Inflammatory macrophage treated with lipopolysaccharide for 1 hour (primary cell): ENCODE measurements at regions not wholly inside any gene's neighbourhood (a gene's known extent, or its start where the extent isn't known, plus 50 kb on each side); places are given as distances from the start of the nearest gene placed in this dataset.
A peak's percentile ranks its signal among the peaks of the same experiment; 100 is the strongest.

Experiments used
- DNase-seq, 2 donors: peaks; one replicate each; pipeline ENCODE4 v3.0.0-alpha.2; 2020 to 2022

DNA sequence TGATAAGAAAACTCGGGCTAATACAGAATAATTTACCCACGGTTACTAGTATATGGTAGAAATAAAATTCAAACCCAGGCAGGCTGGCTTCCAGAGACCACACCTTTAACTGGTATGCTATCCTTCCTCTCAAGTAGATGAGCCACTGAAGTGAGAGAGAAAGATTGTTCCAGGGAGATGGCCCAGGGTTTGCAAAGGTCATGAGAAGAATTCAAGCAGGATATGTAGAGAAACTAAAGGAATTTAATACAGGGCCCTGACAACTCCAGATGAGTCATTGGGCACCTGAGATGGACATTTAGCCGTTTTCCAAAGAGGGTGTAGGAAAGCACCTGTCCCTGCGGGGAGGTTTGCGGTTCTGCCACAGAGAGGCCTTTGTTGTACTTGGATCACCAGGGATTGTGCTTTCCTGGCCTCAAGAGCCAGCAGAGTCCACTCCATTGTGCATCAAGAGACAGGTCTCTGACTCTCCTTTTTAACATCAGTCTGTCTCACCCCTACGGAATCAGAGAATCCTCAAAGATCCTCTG, 152.7 kb upstream of the BLID start:
- DNase-seq = no peak

GRCh38 chr11:122267602-122268001, 151.6 kb upstream of the BLID start:
- DNase-seq = no peak

DNA sequence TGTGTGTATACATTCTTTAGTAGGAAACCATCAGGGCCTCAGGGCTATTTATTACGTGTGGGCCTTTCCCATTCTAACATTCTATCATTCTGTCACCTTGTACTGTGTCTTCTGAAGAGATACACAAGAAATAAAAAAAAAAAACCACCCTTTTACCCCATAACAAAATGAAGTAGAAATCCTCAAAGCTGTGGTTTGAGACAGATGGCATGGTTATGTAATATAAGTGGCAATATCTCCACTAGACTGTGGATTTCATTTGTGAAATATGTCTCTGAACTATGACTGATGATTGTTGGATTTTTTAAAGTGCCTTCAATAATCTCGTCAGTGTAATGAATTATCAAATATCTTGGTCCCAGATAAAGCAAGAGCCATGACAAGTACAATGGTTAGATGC, 150.0 kb upstream of the BLID start:
- no peak for DNase-seq

- no peak for DNase-seq
Observed at GRCh38 chr11:122264121-122264520, 148.1 kb upstream of the BLID start.

DNA sequence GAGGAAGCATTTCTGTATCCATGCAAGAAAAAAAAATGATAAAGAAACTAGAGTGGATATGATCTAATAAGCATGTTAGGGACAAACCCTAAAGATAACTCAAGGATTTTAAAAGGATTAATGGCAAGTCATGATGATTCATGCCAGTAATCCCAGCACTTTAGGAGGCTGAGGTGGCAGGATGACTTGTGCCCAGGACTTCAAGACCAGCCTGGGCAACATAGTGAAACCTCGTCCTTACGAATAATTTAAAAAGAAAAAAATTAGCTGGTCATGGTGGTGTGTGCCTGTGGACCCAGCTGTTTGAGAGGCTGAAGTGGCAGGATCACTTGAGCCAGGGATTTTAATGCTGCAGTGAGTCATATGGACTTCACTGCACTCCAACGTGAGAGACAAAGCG, 145.5 kb upstream of the BLID start:
- DNase-seq = no peak

- no peak for DNase-seq
Observed at GRCh38 chr11:122259195-122259821, 143.3 kb upstream of the BLID start.

DNA sequence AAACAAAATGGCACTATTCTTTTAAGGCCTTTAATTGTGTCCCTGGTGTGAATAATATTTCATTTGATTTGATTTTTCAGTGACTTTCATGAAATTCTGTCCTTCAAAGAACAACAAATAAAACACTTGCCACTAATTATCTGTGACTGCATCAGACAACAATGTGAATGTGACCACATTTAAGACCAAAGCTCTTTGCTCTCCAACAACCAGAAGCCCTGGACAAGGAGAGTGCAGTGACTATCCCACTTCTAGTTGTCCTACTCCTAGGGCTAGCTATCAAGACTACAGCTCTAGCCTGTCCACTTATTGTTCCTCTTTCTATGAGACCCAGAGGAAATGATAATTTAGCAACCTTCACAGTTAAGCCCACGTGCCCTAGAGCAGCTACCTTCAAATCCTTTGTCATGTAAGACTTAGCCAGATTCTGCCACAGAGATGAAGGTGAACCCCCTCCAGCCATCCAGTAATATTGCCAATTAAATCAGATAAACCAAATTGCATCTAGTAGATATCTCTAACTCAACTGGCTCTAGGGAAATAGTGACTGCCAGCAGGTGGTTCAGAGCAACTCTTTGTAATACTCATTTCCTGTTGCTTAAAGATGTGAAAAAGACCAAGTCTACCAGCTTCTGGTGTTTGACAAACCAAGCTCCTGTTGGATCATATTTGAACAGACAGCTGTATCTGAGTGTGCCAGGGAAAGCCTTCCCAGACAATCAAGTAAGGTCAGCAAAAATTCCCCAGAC, 142.6 kb upstream of the BLID start:
- peak; percentile 43 to 47 for DNase-seq

- peak; percentile 74 for DNase-seq
Observed at GRCh38 chr11:122253589-122254231, 137.7 kb upstream of the BLID start.

DNA sequence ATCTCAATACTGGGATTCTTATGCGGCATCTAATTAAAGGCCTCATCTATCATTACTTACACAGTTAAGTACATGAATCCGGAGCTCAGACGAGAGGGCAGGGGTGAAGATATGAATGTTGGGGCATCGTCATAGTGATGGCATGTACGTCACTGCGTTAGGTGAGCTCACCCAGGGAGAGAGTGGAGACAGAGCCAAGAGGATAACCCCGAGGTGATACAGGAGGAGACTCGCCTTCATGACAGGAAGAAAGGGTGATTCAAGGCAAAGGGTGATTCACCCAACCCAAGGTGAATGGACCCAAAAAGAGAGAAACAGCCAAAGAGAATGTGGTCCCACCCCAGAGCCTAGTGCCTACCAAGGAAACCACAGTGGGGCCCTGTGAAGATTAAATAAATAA, 132.9 kb upstream of the BLID start:
- no peak for DNase-seq

DNA sequence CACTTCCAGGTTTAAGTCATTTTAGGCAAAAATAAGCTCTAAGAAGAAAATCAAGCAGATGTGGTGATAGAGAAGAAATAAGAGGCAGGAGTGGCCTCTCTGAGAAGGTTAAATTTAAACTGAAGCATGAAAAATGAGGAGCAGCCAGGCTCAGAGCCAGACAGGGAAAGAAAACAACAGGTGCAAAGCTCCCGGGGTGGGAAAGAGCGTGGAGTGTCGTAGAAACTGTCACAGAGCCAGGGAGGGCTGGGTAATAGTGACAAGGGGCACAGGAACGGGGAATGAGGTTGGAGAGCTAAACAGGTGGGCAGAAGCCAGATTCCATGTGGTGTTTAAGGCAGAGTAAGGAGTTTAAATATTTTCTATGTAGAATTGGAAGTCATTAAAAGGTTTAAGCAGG, 132.1 kb upstream of the BLID start:
- no peak for DNase-seq

- DNase-seq = no peak
Observed at GRCh38 chr11:122246874-122247273, 130.9 kb upstream of the BLID start.

GRCh38 chr11:122242731-122243130, 126.7 kb upstream of the BLID start:
- peak; percentile 15 to 30 for DNase-seq

GRCh38 chr11:122241566-122241965, 125.6 kb upstream of the BLID start:
- DNase-seq = peak; percentile 20 to 41

GRCh38 chr11:122240638-122241037, 124.6 kb upstream of the BLID start:
- no peak for DNase-seq

DNA sequence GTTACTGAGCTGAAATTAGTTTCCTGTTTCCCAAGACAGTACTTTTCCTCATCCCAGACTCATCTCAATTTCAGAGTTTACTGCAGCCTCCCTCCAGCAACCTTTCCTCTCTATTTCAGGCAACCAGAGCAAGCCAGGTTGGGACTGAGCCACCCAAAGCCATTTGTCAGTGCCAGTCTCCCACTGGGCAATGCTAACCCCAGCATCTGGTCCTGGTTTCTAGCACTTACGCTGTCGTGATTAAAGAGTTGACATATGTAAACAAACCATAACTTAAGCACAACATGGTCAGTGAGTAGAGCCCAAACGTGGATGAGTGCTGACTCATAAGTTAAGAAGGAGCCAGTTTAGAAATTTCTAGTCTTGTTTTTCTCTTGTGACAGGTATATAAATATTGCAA, 119.6 kb upstream of the BLID start:
- no peak for DNase-seq

DNA sequence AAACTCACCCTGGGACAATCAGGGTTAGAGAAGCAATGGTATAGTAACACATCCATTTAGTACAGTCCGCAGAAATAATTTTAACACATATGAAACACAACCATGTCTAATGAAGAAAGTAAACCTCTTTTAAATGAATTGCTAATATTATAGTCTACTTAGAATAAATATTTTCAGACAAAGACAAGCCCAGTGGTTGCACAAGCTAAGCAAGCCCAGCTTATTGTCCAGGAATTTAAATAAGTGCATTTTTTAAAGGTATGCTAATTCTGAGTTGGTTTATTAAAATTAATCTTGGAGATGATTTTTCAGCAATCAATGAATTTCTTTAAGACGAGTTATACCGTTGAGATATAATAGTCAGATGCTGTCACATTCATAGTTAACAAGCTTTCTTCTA, 118.8 kb upstream of the BLID start:
- no peak for DNase-seq

DNA sequence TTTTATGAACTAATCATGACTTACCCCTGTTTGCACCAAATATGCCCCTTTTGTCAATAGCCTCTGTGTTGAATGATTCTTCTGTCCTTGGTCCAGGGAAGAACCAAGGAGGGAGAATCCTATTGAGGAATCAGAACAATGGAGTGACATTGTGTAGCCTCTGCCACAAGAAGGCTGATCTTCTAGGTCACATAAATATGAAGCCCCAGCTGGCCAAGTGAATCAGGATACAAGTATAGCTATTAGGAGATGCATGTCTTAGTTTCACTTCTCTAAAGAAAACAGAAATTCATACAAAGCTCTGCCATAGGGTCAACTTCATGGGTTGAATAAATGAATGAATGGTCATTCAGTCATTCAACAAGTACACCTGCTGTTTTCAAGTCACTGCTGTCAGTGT, 118.2 kb upstream of the BLID start:
- DNase-seq = no peak

- DNase-seq = no peak
Observed at GRCh38 chr11:122232985-122233384, 117.0 kb upstream of the BLID start.

DNA sequence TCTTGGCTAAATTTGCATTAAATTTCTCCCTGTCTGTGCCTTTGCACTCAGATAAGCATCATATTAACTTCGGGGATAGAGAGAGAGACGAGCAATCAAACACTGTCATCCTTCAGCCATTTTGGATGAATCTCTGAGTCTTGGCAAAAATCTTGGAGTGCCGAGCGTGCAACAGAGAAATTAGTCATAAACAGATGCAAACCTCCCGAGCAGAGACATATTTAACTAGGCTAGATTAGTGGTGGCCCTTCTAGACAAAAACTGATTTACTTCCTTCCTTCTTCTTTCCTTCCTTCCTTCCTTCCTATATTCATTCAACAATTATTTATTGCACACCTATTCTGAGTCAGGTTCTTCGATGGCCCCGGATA, 114.4 kb upstream of the BLID start:
- DNase-seq = no peak

- DNase-seq = no peak
Observed at GRCh38 chr11:122229481-122230384, 113.7 kb upstream of the BLID start.

DNA sequence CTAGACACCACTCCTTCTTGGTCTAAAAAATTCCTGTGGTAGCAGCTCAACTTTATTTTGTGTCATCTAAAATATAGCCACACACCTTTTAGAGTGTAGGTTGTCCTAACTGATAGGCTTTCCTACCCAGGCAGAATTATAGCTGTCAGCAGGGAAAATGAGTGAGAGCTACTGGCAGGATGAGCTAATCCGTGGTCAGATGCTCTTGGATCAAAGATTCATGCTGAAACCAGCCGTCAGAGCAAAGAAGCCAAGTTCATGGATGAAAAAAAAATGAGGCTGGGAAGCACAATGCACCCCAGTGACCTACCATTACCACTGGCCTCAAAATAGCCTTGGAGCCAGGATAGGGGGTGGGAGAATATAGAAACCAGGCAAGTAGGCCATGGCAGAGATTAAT, 113.1 kb upstream of the BLID start:
- DNase-seq = no peak

GRCh38 chr11:122226810-122227379, 110.9 kb upstream of the BLID start:
- no peak for DNase-seq

DNA sequence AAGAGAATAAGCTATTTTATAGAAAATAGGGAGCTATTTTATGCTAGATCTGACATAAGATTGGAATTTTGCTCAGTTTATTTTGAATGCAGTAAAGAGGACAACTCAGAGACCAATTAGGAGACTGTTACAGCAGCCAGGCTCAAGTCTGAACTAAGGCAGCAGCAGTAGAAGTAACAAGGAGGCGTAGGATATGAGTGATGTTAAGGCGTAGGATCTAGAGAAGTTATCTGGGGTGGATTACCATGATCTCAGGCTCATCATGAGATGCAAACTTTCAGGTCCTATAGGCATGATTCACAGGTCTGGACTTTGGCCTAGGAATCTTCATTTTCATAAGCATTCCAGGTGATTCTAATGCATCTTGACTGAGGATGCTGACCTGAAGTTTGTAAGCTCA, 108.9 kb upstream of the BLID start:
- DNase-seq = no peak
